ENCODE measurements at regions not wholly inside any gene's neighbourhood (a gene's known extent, or its start where the extent isn't known, plus 50 kb on each side); places are given as distances from the start of the nearest gene placed in this dataset.

DNA sequence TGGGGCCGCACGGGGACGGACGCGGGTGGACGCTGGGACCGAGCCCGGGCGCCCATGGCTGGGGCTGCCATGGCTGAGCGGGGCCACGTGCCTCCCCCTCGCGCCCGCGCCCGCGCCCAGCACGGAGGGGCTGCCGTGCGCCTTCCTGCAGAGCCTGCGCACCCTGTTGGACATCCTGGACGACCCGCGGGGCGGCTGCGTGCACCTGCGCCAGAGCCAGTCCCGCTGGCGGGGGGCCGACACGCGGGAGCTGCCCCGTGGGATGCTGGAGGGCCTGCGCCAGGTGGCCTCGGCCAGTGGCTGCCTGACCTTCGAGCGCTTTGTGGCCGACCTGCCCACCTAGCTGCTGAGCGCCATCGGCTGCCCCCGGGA, 72.5 kb upstream of the KCTD7 start:
- Histone ChIP-seq H3K4me1 (ENCODE audit: insufficient read depth) (peaks cover 2% of the 10 kb centered on the region), H3K4me3 (no peak overlapping the region), H3K27me3 (no peaks in the 10 kb centered on the region), H3K9me3 (no peaks in the 10 kb centered on the region), H3K27ac (no peak overlapping the region), H3K36me3 (no peaks in the 10 kb centered on the region)
- 92 to 96% (median 94%) methylated on average over 41 of the region's 41 CpGs for WGBS, 3 donors
- intact Hi-C loops (cut with DNase I) = no loop called here
- no peak for DNase-seq
- TF ChIP-seq EP300 (IDR thresholded peaks at IDR 0.05) (no peak), POLR2A (IDR thresholded peaks at IDR 0.05) (no peak)
- TF ChIP-seq, protein P1, sequence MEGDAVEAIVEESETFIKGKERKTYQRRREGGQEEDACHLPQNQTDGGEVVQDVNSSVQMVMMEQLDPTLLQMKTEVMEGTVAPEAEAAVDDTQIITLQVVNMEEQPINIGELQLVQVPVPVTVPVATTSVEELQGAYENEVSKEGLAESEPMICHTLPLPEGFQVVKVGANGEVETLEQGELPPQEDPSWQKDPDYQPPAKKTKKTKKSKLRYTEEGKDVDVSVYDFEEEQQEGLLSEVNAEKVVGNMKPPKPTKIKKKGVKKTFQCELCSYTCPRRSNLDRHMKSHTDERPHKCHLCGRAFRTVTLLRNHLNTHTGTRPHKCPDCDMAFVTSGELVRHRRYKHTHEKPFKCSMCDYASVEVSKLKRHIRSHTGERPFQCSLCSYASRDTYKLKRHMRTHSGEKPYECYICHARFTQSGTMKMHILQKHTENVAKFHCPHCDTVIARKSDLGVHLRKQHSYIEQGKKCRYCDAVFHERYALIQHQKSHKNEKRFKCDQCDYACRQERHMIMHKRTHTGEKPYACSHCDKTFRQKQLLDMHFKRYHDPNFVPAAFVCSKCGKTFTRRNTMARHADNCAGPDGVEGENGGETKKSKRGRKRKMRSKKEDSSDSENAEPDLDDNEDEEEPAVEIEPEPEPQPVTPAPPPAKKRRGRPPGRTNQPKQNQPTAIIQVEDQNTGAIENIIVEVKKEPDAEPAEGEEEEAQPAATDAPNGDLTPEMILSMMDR (IDR thresholded peaks at IDR 0.05) = no peak

DNA sequence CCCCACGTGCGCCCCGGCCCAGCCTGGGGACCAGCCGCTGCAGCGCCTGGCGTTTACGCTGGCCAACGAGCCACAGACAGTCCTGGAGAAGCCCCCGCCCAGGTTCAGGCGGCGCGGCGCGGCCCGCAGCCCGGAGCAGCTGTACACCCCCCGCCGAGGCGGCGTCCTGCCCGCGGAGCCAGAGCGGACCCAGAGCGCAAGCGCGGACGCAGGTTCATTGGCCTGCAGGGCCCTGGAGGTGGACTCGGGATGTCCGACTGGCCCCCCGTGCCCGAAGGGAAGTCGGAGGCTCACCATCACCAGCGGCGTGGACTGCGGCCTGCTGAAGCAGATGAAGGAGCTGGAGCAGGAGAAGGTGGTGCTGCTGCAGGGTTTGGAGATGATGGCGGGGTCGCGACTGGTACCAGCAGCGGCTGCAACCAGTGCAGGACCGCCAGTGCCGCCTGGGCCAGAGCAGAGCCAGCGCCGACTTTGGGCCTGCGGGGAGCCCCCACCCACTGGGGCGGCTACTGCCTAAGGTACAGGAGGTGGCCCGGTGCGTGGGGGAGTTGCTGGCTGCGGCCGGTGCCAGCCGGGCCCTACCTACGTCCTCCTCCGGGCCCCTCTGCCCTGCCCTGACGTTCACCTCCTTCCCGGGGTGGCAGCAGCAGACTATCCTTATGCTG, 72.0 kb upstream of the KCTD7 start:
- DNase-seq = no peak
- Histone ChIP-seq H3K4me3 (no peak overlapping the region), H3K27me3 (no peaks in the 10 kb centered on the region), H3K36me3 (no peaks in the 10 kb centered on the region), H3K4me1 (ENCODE audit: insufficient read depth) (peaks cover 2% of the 10 kb centered on the region), H3K9me3 (no peaks in the 10 kb centered on the region), H3K27ac (no peak overlapping the region)
- intact Hi-C loops (cut with DNase I) = no loop called here
- 91 to 93% (median 93%) methylated on average over 53 to 54 of the region's 54 CpGs for WGBS, 3 donors
- no peak for TF ChIP-seq POLR2A (IDR thresholded peaks at IDR 0.05)
- no peak for TF ChIP-seq EP300 (IDR thresholded peaks at IDR 0.05)
- TF ChIP-seq, protein P1 (IDR thresholded peaks at IDR 0.05) = no peak

DNA sequence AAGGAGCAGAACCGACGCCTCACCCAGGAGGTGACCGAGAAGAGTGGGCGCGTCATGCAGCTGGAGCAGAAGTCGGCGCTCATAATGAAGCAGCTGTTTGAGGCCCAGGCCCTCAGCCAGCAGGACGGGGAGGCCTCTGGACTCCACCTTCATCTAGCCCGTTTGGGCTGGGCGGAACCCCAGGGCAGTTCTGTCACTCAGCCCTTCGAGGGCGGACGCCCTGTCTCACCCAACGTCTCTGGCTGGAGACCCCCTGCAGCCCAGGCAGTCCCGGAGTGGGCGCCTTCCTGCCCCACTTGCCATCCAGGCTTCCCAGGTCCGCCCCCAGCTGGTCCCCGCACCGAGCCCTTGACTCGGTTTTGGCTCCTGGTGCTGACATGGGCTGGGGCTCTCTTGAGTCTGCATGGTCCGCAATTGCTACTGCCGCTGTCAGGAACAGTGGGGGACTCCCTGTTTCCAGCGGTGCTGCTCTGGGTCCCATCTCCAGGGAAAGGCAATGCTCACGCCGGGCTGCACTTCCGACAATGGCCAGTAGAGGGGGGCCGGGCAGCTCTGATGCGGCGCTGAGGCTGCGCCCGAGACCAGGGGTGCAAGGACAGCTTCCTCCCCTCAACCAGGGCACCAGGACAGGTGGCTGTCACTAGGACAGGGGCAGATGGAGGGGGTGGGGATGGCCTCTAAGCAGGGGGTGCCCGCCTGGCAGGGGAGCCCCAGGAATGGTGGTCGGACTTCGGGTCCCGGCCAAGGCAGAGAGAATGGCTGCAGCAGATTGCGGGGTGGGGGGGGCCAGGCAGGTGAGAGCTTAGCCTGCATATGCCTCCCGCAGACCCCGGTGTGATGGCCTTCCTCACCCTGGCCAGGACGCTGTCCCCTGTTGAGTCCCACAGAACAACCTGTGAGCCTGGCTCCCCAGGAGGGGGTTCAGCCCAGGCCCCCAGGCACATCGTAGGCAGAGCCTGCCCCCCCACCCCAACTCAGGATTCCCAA, 71.2 kb upstream of the KCTD7 start:
- H3K4me1 ChIP-seq (ENCODE audit: insufficient read depth) = peaks cover 2% of the 10 kb centered on the region
- no peaks in the 10 kb centered on the region for H3K9me3 ChIP-seq
- no peak overlapping the region for H3K4me3 ChIP-seq
- peak; percentile 62 to 84 (median 77) for DNase-seq
- 39 to 48% (median 46%) methylated on average over 31 to 40 of the region's 40 CpGs for WGBS, 3 donors
- intact Hi-C loops (cut with DNase I) = no loop called here
- TF ChIP-seq, protein P1 (IDR thresholded peaks at IDR 0.05) = peak; percentile 85 to 92 (median 90)
- TF ChIP-seq EP300 (IDR thresholded peaks at IDR 0.05) (no peak), POLR2A (IDR thresholded peaks at IDR 0.05) (no peak)
- no peaks in the 10 kb centered on the region for H3K27me3 ChIP-seq
- no peaks in the 10 kb centered on the region for H3K36me3 ChIP-seq
- no peak overlapping the region for H3K27ac ChIP-seq

DNA sequence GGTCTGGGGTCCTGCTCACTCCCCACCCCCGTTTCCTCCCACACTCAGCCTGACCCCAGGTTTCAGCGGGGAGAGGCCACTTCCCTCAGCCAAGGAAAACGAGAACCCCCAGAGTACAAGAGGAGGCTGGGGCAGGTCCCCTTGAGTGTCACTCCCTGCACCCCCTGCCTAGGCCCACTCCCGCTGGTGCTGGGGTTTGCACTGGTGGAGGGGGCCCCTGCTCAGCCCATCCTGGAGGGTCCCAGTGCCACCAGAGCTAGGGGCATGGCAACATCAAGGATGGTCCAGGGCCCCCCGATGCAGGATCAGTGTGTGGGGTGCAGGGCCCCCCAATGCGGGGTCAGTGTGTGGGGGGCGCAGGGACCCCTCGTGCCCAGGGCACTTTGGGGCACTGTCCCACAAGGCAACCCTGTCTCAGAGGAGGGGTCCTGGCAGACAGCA, 70.5 kb upstream of the KCTD7 start:
- H3K9me3 ChIP-seq = no peaks in the 10 kb centered on the region
- H3K27me3 ChIP-seq = no peaks in the 10 kb centered on the region
- intact Hi-C loops (cut with DNase I) = no loop called here
- no peaks in the 10 kb centered on the region for H3K36me3 ChIP-seq
- 71 to 74% (median 71%) methylated on average over 4 to 8 of the region's 8 CpGs for WGBS, 3 donors
- H3K4me3 ChIP-seq = no peak overlapping the region
- H3K4me1 ChIP-seq (ENCODE audit: insufficient read depth) = peaks cover 2% of the 10 kb centered on the region
- H3K27ac ChIP-seq = no peak overlapping the region
- no peak for DNase-seq
- TF ChIP-seq EP300 (IDR thresholded peaks at IDR 0.05) (no peak), POLR2A (IDR thresholded peaks at IDR 0.05) (no peak)
- TF ChIP-seq, protein P1 (IDR thresholded peaks at IDR 0.05) = no peak

Measured in ovary (tissue), 7 donors.